NT2/D1 (cell line): ENCODE measurements at regions not wholly inside any gene's neighbourhood (a gene's known extent, or its start where the extent isn't known, plus 50 kb on each side); places are given as distances from the start of the nearest gene placed in this dataset.

ENCODE experiments used
- SUZ12 ChIP-seq: IDR thresholded peaks from 2 replicates; pipeline ENCODE4 v1.6.1; 2011; ENCODE audit not compliant: insufficient read length, insufficient read depth; ENCODE audit errors: extremely low read depth
- YY1 ChIP-seq: IDR thresholded peaks from 2 replicates; pipeline ENCODE4 v1.6.1; 2011; ENCODE audit not compliant: insufficient read length, insufficient read depth

- no peak for TF ChIP-seq SUZ12
- no peak for TF ChIP-seq YY1
Observed at GRCh38 chr11:71173709-71174108, 78.7 kb downstream of the SHANK2 start.
